Testis (tissue), 2 donors: ENCODE measurements at regions not wholly inside any gene's neighbourhood (a gene's known extent, or its start where the extent isn't known, plus 50 kb on each side); places are given as distances from the start of the nearest gene placed in this dataset.

Experiments
- CTCF ChIP-seq, 3 experiments: fragments of 450-650 bp in 2 of 3; fragments of 200-600 bp in 1 of 3; sonication (generic) in 1 of 3; IDR thresholded peaks; one replicate each; pipeline ENCODE4 v1.5.1; 2016 to 2019; ENCODE audit warnings: antibody characterized with exemption in 3 of 3, mild to moderate bottlenecking in 2 of 3, moderate library complexity in 1 of 3
- POLR2A ChIP-seq: fragments of 450-650 bp; IDR thresholded peaks from one replicate; pipeline ENCODE4 v1.6.1; 2017; ENCODE audit warnings: antibody characterized with exemption, mild to moderate bottlenecking, moderate library complexity

- no peak for TF ChIP-seq CTCF (IDR thresholded peaks at IDR 0.05)
- TF ChIP-seq POLR2A, result no peak
Measured at GRCh38 chr6:112781241-112781640, 434.1 kb downstream of the RFPL4B start.
